HCT116 (cell line): ENCODE measurements at regions not wholly inside any gene's neighbourhood (a gene's known extent, or its start where the extent isn't known, plus 50 kb on each side); places are given as distances from the start of the nearest gene placed in this dataset.
"Not testable (repeated sequence)": the region's sequence is repeated elsewhere in the genome, so short reads cannot be mapped to it uniquely, and the experiment has no call there.

Experiments used
- CEBPB ChIP-seq: IDR thresholded peaks from 2 replicates; pipeline ENCODE4 v1.6.1; 2012; ENCODE audit warnings: low read depth
- CTCF ChIP-seq, 3 experiments: fragments of 200-600 bp in 1 of 3; sonication (generic) in 1 of 3; IDR thresholded peaks in 2 of 3; conservative IDR thresholded peaks in 1 of 3; 2 replicates each; pipeline ENCODE4 v1.5.1; 2012 to 2017; ENCODE audit warnings: low read depth in 2 of 3, low read length in 2 of 3, antibody characterized with exemption in 1 of 3, borderline replicate concordance in 1 of 3, control low read depth in 1 of 3, mild to moderate bottlenecking in 1 of 3, mixed read lengths in 1 of 3, mixed run types in 1 of 3, moderate library complexity in 1 of 3; ENCODE audit not compliant: insufficient read depth in 1 of 3
- EGR1 ChIP-seq: IDR thresholded peaks from 2 replicates; pipeline ENCODE4 v1.6.1; 2012; ENCODE audit warnings: low read depth
- EZH2 ChIP-seq: fragments of 200-600 bp; sonication (generic); IDR thresholded peaks from 2 replicates; pipeline ENCODE4 v1.6.1; 2017; ENCODE audit warnings: antibody characterized with exemption, mixed run types
- POLR2A ChIP-seq: IDR thresholded peaks from 2 replicates; pipeline ENCODE4 v1.7.0; 2011; ENCODE audit warnings: borderline replicate concordance; ENCODE audit not compliant: insufficient read depth, insufficient read length; ENCODE audit errors: extremely low read depth
- YY1 ChIP-seq: IDR thresholded peaks from 2 replicates; pipeline ENCODE4 v1.6.1; 2011; ENCODE audit warnings: low read length, low read depth, moderate library complexity, mild to moderate bottlenecking; ENCODE audit not compliant: insufficient replicate concordance; ENCODE audit errors: extremely low read depth
- ZFX ChIP-seq: fragments of 450-650 bp; IDR thresholded peaks from 2 replicates; pipeline ENCODE4 v1.6.1; 2017

GRCh38 chr20:53863923-53864641 is 206.3 kb downstream of the BCAS1 start:
- not testable (repeated sequence) for TF ChIP-seq CTCF (IDR thresholded peaks at IDR 0.05 in 2 of 3, conservative IDR thresholded peaks at IDR 0.05 in 1 of 3; ENCODE audit: borderline replicate concordance in 1 of 3, insufficient read depth in 1 of 3, low read depth in 2 of 3, low read length in 2 of 3); YY1; EZH2; CEBPB; POLR2A; EGR1; ZFX
